BE2C (cell line): ENCODE measurements at regions not wholly inside any gene's neighbourhood (a gene's known extent, or its start where the extent isn't known, plus 50 kb on each side); places are given as distances from the start of the nearest gene placed in this dataset.

Experiments used
- DNase-seq: peaks from one replicate; pipeline ENCODE4 v3.0.0-alpha.2; 2020
- H3K27me3 ChIP-seq: fragments of 250-450 bp; sonication (Bioruptor Pico); 2 replicates; pipeline ENCODE4 v1.5.1; 2020; ENCODE audit warnings: mild to moderate bottlenecking
- H3K36me3 ChIP-seq: fragments of 250-450 bp; sonication (Bioruptor Pico); 2 replicates; pipeline ENCODE4 v1.5.1; 2020; ENCODE audit warnings: mild to moderate bottlenecking
- H3K4me1 ChIP-seq: fragments of 250-450 bp; sonication (Bioruptor Pico); 2 replicates; pipeline ENCODE4 v1.5.1; 2020
- H3K4me3 ChIP-seq: 2 replicates; pipeline ENCODE4 v1.5.1; 2011; ENCODE audit warnings: low read depth, low read length
- H3K9me3 ChIP-seq: fragments of 250-450 bp; sonication (Bioruptor Pico); 2 replicates; pipeline ENCODE4 v1.5.1; 2020
- TF ChIP-seq, protein P1 (sequence below): IDR thresholded peaks from 2 replicates; pipeline ENCODE4 v1.5.1; 2012; ENCODE audit warnings: mild to moderate bottlenecking, low read depth, low read length

DNA sequence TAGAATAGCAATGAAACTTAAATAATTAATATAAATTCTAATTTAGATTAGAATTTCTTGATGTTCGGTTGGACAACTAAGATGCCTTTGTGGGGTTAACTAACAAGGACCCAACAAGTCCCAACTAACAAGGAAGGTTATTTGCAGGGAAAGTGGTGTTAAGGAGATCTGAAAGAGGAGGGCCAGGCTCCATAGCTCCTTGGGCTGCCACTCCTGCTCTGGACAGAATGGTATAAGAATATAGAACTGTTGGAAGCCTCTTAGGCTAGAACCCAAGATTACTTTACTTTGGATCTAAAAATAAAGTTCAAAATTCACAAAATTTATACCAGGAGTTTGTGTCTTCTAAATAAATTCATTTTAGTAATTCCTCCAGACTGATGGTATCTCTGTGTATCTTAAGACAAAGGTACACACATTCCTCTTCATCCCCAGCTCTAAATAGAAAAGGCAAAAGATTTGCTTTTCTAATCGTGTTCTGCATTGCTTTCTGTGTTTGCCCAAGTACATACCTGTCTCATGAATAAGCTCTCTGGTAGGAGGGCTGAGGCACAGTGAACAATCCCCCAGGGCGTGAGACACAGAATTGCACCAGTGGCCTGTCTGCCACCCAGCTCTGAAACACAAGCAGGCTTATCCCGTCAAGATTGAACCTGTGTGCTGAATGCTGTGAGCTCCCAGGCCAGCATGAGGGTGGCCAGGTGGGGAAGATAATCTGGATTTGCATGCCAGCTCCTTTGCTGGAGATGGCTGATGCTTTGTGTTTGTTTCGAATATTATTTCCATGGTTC is 176.0 kb downstream of the ACKR3 start:
- no peaks in the 10 kb centered on the region for H3K27me3 ChIP-seq
- no peak for DNase-seq
- H3K9me3 ChIP-seq = no peaks in the 10 kb centered on the region
- H3K4me3 ChIP-seq = no peak overlapping the region
- no peaks in the 10 kb centered on the region for H3K4me1 ChIP-seq
- no peaks in the 10 kb centered on the region for H3K36me3 ChIP-seq
- TF ChIP-seq, protein P1, sequence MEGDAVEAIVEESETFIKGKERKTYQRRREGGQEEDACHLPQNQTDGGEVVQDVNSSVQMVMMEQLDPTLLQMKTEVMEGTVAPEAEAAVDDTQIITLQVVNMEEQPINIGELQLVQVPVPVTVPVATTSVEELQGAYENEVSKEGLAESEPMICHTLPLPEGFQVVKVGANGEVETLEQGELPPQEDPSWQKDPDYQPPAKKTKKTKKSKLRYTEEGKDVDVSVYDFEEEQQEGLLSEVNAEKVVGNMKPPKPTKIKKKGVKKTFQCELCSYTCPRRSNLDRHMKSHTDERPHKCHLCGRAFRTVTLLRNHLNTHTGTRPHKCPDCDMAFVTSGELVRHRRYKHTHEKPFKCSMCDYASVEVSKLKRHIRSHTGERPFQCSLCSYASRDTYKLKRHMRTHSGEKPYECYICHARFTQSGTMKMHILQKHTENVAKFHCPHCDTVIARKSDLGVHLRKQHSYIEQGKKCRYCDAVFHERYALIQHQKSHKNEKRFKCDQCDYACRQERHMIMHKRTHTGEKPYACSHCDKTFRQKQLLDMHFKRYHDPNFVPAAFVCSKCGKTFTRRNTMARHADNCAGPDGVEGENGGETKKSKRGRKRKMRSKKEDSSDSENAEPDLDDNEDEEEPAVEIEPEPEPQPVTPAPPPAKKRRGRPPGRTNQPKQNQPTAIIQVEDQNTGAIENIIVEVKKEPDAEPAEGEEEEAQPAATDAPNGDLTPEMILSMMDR = no peak

DNA sequence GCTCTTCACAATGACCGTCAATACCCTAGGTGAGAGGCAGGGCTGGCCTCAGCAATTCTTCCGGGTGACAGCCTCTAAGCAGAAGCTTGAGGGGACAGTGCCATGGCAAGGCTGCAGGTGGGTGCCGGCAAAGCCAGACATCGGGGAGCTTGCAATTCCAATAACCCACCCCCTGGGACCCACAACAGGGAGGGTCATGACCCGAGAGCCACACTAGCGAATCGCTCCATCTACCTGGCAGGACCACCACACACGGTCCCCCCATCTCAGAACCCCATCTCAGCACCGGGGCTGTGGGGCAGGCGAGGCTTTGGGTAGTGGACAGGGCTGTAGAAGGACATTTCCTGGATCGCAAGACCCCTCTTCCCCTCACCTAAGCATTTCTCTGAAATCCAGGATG is 177.2 kb downstream of the ACKR3 start:
- Histone ChIP-seq H3K9me3 (no peaks in the 10 kb centered on the region), H3K4me1 (no peaks in the 10 kb centered on the region), H3K4me3 (no peak overlapping the region), H3K36me3 (no peaks in the 10 kb centered on the region), H3K27me3 (no peaks in the 10 kb centered on the region)
- DNase-seq = no peak
- TF ChIP-seq, protein P1 = no peak

GRCh38 chr2:236747426-236747825 is 177.8 kb downstream of the ACKR3 start:
- Histone ChIP-seq H3K9me3 (no peaks in the 10 kb centered on the region), H3K4me1 (no peaks in the 10 kb centered on the region)
- peak; percentile 27 for DNase-seq

GRCh38 chr2:236747925-236748324 is 178.3 kb downstream of the ACKR3 start:
- H3K27me3 ChIP-seq = no peaks in the 10 kb centered on the region
- no peak for DNase-seq
- H3K4me3 ChIP-seq = no peak overlapping the region
- no peaks in the 10 kb centered on the region for H3K36me3 ChIP-seq
- H3K4me1 ChIP-seq = no peaks in the 10 kb centered on the region
- H3K9me3 ChIP-seq = no peaks in the 10 kb centered on the region
- TF ChIP-seq, protein P1 = no peak

More at GRCh38 chr2:236747426-236747825, 177.8 kb downstream of the ACKR3 start:
- no peak overlapping the region for H3K4me3 ChIP-seq
- H3K27me3 ChIP-seq = no peaks in the 10 kb centered on the region
- TF ChIP-seq, protein P1 = no peak
- no peaks in the 10 kb centered on the region for H3K36me3 ChIP-seq

DNA sequence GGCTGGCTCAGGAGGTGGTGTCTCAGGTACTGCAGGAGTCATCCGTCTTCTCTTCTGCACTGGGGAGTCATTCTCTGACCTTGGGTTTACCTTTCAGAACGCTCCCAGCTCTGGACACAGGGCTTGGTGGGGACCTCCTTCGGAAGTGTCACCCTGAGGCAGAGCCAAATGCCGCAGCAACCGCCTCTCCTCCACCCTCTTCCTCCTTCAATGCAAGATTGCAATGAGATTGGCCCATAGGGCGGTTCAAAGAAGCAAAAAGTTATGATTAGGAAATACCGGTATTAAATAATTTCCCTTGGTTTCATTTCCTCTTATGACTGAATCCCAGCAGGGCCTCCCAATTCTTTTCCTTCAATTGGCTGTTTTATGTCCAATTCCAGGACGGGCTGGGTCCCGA is 178.8 kb downstream of the ACKR3 start:
- Histone ChIP-seq H3K4me3 (no peak overlapping the region), H3K4me1 (no peaks in the 10 kb centered on the region), H3K27me3 (no peaks in the 10 kb centered on the region), H3K36me3 (no peaks in the 10 kb centered on the region), H3K9me3 (no peaks in the 10 kb centered on the region)
- DNase-seq = no peak
- TF ChIP-seq, protein P1 = no peak

DNA sequence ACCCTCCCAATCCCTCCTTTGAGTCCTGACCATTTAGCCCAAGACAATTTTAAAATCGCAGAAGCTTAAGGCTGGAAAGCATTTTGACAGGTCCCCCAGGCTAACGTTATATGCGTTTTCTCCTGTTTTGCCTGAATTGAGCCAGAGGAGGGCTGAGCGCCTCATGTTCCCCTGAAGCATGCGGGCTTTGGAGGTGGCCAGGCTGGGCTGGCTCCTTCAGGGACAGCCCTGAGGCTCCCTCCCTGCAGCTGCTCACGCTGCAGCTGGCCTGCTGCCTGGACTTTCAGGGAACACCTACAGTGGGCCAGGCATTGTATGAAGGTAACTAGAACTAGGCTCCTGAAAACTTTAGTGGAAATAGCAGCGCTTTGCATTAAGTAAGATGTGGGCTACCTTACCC is 179.2 kb downstream of the ACKR3 start:
- TF ChIP-seq, protein P1 = no peak
- no peaks in the 10 kb centered on the region for H3K27me3 ChIP-seq
- H3K36me3 ChIP-seq = no peaks in the 10 kb centered on the region
- H3K4me3 ChIP-seq = no peak overlapping the region
- H3K4me1 ChIP-seq = no peaks in the 10 kb centered on the region
- DNase-seq = no peak
- no peaks in the 10 kb centered on the region for H3K9me3 ChIP-seq
